OCI-LY1 (cell line): ENCODE measurements at regions not wholly inside any gene's neighbourhood (a gene's known extent, or its start where the extent isn't known, plus 50 kb on each side); places are given as distances from the start of the nearest gene placed in this dataset.

ENCODE experiments used
- H2AFZ ChIP-seq: fragments of 200-600 bp; sonication (generic), shearing (Covaris generic); 2 replicates; pipeline ENCODE4 v1.6.0; 2014; ENCODE audit warnings: antibody characterized with exemption, mild to moderate bottlenecking, low read length
- H3F3A ChIP-seq: fragments of 200-600 bp; sonication (generic), shearing (Covaris generic); 2 replicates; pipeline ENCODE4 v1.6.0; 2014; ENCODE audit warnings: mild to moderate bottlenecking, antibody characterized with exemption, low read length, moderate library complexity; ENCODE audit not compliant: insufficient read depth
- H3K27ac ChIP-seq: fragments of 200-600 bp; sonication (generic); 2 replicates; pipeline ENCODE4 v1.5.1; 2014; ENCODE audit warnings: low read length, mixed run types, mild to moderate bottlenecking, low read depth; ENCODE audit not compliant: poor library complexity, severe bottlenecking
- H3K27me3 ChIP-seq: fragments of 200-600 bp; sonication (generic); 2 replicates; pipeline ENCODE4 v1.6.0; 2014; ENCODE audit warnings: antibody characterized with exemption, mild to moderate bottlenecking, low read length, moderate library complexity; ENCODE audit not compliant: insufficient read depth
- H3K36me3 ChIP-seq: fragments of 200-600 bp; sonication (generic); 2 replicates; pipeline ENCODE4 v1.6.1; 2014; ENCODE audit warnings: mild to moderate bottlenecking, antibody characterized with exemption, low read length, moderate library complexity, mixed read lengths; ENCODE audit not compliant: insufficient read depth
- H3K4me1 ChIP-seq: fragments of 200-600 bp; sonication (generic); 2 replicates; pipeline ENCODE4 v1.5.1; 2014; ENCODE audit warnings: mild to moderate bottlenecking, low read length, moderate library complexity; ENCODE audit not compliant: insufficient read depth, severe bottlenecking
- H3K4me2 ChIP-seq: fragments of 200-600 bp; sonication (generic), shearing (Covaris generic); 2 replicates; pipeline ENCODE4 v1.6.1; 2014; ENCODE audit warnings: low read length
- H3K4me3 ChIP-seq: fragments of 200-600 bp; sonication (generic); 2 replicates; pipeline ENCODE4 v1.5.1; 2014; ENCODE audit warnings: low read length, low read depth, mild to moderate bottlenecking, mixed read lengths; ENCODE audit not compliant: poor library complexity, severe bottlenecking
- H3K79me2 ChIP-seq: fragments of 200-600 bp; shearing (Covaris generic); 2 replicates; pipeline ENCODE4 v1.6.1; 2016; ENCODE audit warnings: mixed run types, low read length, mixed read lengths; ENCODE audit not compliant: insufficient read depth
- H3K9ac ChIP-seq: fragments of 200-600 bp; sonication (generic), shearing (Covaris generic); 2 replicates; pipeline ENCODE4 v1.6.1; 2014; ENCODE audit warnings: mild to moderate bottlenecking, low read length, mixed read lengths
- H3K9me2 ChIP-seq: fragments of 200-600 bp; sonication (generic), shearing (Covaris generic); 2 replicates; pipeline ENCODE4 v1.6.1; 2014; ENCODE audit warnings: low read depth, mild to moderate bottlenecking, low read length, mixed read lengths
- H3K9me3 ChIP-seq: fragments of 200-600 bp; shearing (Covaris generic); 2 replicates; pipeline ENCODE4 v1.6.1; 2014; ENCODE audit warnings: low read length, mixed read lengths
- H4K20me1 ChIP-seq: fragments of 200-600 bp; sonication (generic), shearing (Covaris generic); 2 replicates; pipeline ENCODE4 v1.6.0; 2016; ENCODE audit warnings: mild to moderate bottlenecking, low read length; ENCODE audit not compliant: insufficient read depth
- EZH2 ChIP-seq: fragments of 200-600 bp; sonication (generic), shearing (Covaris generic); IDR thresholded peaks from 2 replicates; pipeline ENCODE4 v1.8.0; 2017; ENCODE audit warnings: borderline replicate concordance, mixed run types, mild to moderate bottlenecking, antibody characterized with exemption, low read length, moderate library complexity, mixed read lengths
- TF ChIP-seq, protein P1 (sequence below): fragments of 200-600 bp; sonication (generic), shearing (Covaris generic); IDR thresholded peaks from 2 replicates; pipeline ENCODE4 v1.5.1; 2017; ENCODE audit warnings: mild to moderate bottlenecking, antibody characterized with exemption, low read length, moderate library complexity, mixed read lengths

DNA sequence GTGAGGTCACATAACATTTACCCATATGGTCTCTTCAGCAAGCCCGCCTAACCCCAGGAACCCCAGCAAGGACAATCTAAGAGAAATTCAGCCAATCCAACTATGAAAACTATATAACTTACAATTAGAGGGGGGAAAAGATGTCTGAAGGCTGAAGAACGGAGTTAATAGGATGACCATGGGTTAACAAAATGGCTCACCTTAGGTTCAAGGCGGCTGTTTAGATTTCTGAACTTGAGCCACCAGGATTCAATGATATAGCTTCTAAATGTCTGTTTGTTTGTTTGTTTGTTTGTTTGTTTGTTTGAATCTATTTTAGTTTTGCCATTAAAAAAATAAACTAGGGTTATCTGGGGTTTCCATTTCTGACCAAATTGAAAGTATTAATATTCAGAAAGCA is 109.8 kb upstream of the ZC3H12C start:
- Histone ChIP-seq H2AFZ (no peak overlapping the region), H3K4me3 (no peak overlapping the region), H3K9me3 (no peaks in the 10 kb centered on the region), H3K27ac (no peak overlapping the region), H3K36me3 (no peaks in the 10 kb centered on the region), H4K20me1 (no peaks in the 10 kb centered on the region), H3K9ac (no peak overlapping the region), H3K4me1 (peaks cover 7% of the 10 kb centered on the region), H3K79me2 (no peaks in the 10 kb centered on the region), H3K27me3 (no peaks in the 10 kb centered on the region), H3K9me2 (no peaks in the 10 kb centered on the region), H3F3A (no peaks in the 10 kb centered on the region), H3K4me2 (no peak overlapping the region)
- TF ChIP-seq, protein P1, sequence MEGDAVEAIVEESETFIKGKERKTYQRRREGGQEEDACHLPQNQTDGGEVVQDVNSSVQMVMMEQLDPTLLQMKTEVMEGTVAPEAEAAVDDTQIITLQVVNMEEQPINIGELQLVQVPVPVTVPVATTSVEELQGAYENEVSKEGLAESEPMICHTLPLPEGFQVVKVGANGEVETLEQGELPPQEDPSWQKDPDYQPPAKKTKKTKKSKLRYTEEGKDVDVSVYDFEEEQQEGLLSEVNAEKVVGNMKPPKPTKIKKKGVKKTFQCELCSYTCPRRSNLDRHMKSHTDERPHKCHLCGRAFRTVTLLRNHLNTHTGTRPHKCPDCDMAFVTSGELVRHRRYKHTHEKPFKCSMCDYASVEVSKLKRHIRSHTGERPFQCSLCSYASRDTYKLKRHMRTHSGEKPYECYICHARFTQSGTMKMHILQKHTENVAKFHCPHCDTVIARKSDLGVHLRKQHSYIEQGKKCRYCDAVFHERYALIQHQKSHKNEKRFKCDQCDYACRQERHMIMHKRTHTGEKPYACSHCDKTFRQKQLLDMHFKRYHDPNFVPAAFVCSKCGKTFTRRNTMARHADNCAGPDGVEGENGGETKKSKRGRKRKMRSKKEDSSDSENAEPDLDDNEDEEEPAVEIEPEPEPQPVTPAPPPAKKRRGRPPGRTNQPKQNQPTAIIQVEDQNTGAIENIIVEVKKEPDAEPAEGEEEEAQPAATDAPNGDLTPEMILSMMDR, result no peak
- TF ChIP-seq EZH2, result no peak

DNA sequence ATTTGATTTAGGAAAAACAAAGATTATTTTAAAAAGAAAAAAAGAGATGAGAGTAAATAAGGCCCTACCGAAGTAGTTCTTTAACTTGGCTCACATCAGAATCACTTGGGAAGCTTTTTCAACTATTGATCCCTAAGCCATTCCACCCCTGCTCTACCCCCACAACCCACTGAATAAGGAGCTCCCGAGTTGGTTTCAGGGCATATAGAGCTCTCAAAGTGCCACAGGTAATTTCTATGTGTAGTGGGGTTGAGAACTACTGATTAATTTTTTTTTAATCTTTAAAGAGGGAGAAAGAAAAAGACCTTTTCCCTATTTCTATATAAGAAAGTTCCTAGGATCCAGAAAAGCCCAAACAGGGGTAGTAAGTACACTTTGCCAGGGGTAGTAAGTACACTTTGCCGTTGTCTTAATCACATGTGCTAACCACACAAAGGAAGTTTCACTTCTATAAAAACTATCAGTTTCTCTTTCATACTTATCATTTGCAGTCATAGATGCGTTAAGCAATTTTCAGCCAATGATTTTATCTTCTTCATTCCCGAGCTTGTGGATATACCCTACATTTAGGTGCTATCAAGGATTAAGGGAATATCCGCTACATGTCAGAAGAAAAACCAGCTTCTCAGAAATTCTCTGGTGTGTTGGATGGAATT is 108.4 kb upstream of the ZC3H12C start:
- TF ChIP-seq, protein P1, result no peak
- TF ChIP-seq EZH2, result no peak
- Histone ChIP-seq H3K79me2 (no peaks in the 10 kb centered on the region), H3K9me3 (no peaks in the 10 kb centered on the region), H2AFZ (peak overlapping the region; percentile 0; the same call in 1 of the 2 replicates), H3K36me3 (no peaks in the 10 kb centered on the region), H3K9me2 (no peaks in the 10 kb centered on the region), H3K27ac (no peak overlapping the region), H3F3A (no peaks in the 10 kb centered on the region), H3K27me3 (no peaks in the 10 kb centered on the region), H3K9ac (no peak overlapping the region), H3K4me2 (peak overlapping the region; percentile 5; the same call in 1 of the 2 replicates), H3K4me3 (no peak overlapping the region), H3K4me1 (peaks cover 7% of the 10 kb centered on the region), H4K20me1 (no peaks in the 10 kb centered on the region)

DNA sequence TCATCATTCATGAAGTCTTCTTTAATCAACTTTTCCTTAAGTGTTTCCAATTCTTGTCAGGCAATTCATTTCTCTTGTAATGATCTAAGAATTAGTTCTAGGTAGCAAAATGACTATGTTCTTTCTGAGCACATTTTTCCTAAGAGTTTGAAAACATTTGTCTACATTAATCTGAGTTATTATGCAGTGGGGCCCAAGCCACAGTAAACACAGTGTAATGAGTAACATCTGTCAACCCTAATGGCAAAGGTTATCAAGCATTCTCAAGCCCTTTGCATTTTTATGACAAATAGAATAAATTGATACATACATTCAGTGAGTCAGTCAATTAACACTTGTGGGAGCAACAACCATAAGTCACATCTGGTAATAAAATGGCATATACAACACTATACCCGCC is 106.7 kb upstream of the ZC3H12C start:
- no peaks in the 10 kb centered on the region for H3F3A ChIP-seq
- H3K27ac ChIP-seq, result no peak overlapping the region
- no peak overlapping the region for H3K4me2 ChIP-seq
- H3K4me1 ChIP-seq, result peaks cover 7% of the 10 kb centered on the region
- no peak overlapping the region for H3K4me3 ChIP-seq
- H3K79me2 ChIP-seq, result no peaks in the 10 kb centered on the region
- H3K9ac ChIP-seq, result no peak overlapping the region
- TF ChIP-seq EZH2, result no peak
- TF ChIP-seq, protein P1, result no peak
- H4K20me1 ChIP-seq, result no peaks in the 10 kb centered on the region
- H3K36me3 ChIP-seq, result no peaks in the 10 kb centered on the region
- H3K9me2 ChIP-seq, result no peaks in the 10 kb centered on the region
- H3K27me3 ChIP-seq, result no peaks in the 10 kb centered on the region
- no peaks in the 10 kb centered on the region for H3K9me3 ChIP-seq
- H2AFZ ChIP-seq, result no peak overlapping the region
